Brain microvascular endothelial cell (primary cell): ENCODE measurements at regions not wholly inside any gene's neighbourhood (a gene's known extent, or its start where the extent isn't known, plus 50 kb on each side); places are given as distances from the start of the nearest gene placed in this dataset.

Source experiments
- DNase-seq: peaks from one replicate; pipeline ENCODE4 v3.0.0-alpha.2; 2020
- H3K27ac ChIP-seq: fragments of 250-450 bp; sonication (Bioruptor Pico); 2 replicates; pipeline ENCODE4 v1.5.1; 2020; ENCODE audit warnings: mild to moderate bottlenecking, moderate library complexity
- H3K27me3 ChIP-seq: fragments of 250-450 bp; sonication (Bioruptor Pico); replicated peaks from 2 replicates; pipeline ENCODE4 v1.5.1; 2020; ENCODE audit warnings: mild to moderate bottlenecking
- H3K36me3 ChIP-seq: fragments of 250-450 bp; sonication (Bioruptor Pico); replicated peaks from 2 replicates; pipeline ENCODE4 v1.5.1; 2020; ENCODE audit warnings: mild to moderate bottlenecking
- H3K4me3 ChIP-seq: 2 replicates; pipeline ENCODE4 v1.5.1; 2011; ENCODE audit warnings: low read depth, mild to moderate bottlenecking, control low read depth, low read length, moderate library complexity
- in situ Hi-C: cut with HindIII; loops from 2 replicates; pipeline ENCODE4 v1.10.0; 2017; ENCODE audit warnings: low sequenced_read_pairs, low pct_ligation_motif_present
- TF ChIP-seq, protein P1 (sequence below): IDR thresholded peaks from 2 replicates; pipeline ENCODE4 v1.5.1; 2011; ENCODE audit warnings: low read depth, mild to moderate bottlenecking, moderate library complexity, low read length, control low read depth, inconsistent platforms; ENCODE audit errors: missing control alignments

DNA sequence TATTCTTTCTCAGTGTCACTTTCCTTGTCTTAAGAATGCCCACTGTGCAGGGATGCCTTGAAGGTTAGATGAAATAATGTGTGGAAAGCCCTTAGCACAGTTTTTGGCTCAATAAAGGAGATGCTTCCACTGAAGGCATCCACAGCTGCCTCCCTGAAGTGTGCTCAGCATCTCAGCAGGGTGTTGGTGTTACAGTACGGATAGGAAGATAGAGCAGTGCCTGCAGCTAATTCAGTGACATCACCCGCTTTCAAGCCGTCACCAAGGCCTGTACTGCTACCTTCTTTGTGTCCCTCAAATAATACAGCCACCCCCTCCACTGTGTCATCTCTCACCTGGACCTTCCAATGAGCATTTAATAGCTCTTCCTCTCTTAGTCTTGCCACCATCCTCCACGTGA is 59.0 kb downstream of the NDUFS5 start:
- no peak for DNase-seq
- peaks cover 11% of the 10 kb centered on the region for H3K27me3 ChIP-seq
- H3K27ac ChIP-seq = no peak overlapping the region
- in situ Hi-C loops = no loop called here
- H3K36me3 ChIP-seq = no peaks in the 10 kb centered on the region
- H3K4me3 ChIP-seq = no peak overlapping the region
- TF ChIP-seq, protein P1, sequence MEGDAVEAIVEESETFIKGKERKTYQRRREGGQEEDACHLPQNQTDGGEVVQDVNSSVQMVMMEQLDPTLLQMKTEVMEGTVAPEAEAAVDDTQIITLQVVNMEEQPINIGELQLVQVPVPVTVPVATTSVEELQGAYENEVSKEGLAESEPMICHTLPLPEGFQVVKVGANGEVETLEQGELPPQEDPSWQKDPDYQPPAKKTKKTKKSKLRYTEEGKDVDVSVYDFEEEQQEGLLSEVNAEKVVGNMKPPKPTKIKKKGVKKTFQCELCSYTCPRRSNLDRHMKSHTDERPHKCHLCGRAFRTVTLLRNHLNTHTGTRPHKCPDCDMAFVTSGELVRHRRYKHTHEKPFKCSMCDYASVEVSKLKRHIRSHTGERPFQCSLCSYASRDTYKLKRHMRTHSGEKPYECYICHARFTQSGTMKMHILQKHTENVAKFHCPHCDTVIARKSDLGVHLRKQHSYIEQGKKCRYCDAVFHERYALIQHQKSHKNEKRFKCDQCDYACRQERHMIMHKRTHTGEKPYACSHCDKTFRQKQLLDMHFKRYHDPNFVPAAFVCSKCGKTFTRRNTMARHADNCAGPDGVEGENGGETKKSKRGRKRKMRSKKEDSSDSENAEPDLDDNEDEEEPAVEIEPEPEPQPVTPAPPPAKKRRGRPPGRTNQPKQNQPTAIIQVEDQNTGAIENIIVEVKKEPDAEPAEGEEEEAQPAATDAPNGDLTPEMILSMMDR = no peak

GRCh38 chr1:39086386-39086785 is 60.2 kb downstream of the NDUFS5 start:
- in situ Hi-C loops = no loop called here
- TF ChIP-seq, protein P1 = no peak
- Histone ChIP-seq H3K4me3 (no peak overlapping the region), H3K27me3 (peaks cover 11% of the 10 kb centered on the region), H3K36me3 (no peaks in the 10 kb centered on the region), H3K27ac (no peak overlapping the region)
- DNase-seq = peak; percentile 5

DNA sequence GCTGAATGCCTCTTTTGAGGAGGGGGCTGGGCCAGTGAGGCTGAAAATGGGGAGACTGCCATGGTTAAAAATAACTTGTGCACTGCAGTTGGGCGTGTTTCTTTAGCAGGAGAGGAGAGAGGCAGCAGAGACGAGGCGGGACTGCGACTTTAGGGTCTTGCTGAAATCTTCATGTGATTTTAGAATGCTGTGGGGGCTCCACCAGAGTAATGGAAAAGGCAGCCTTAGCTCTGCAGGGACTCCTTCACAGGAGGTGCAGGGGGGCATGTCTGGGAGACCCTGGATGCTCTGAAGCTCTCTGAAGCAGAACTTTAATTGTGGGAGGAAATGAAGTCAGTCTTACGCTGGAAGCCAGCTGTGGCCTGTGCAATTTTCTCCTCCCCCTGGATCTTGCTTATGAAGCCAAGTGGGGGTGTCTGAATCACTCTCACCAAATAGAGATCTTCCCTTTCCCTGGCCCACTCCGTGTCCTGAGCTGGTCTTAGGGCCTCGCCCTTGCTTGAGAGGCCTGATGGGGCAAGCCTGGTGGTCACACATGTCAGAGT is 60.8 kb downstream of the NDUFS5 start:
- H3K36me3 ChIP-seq = no peaks in the 10 kb centered on the region
- H3K27me3 ChIP-seq = peaks cover 6% of the 10 kb centered on the region
- DNase-seq = peak; percentile 28
- TF ChIP-seq, protein P1 = no peak
- in situ Hi-C loops = no loop called here
- H3K27ac ChIP-seq = no peak overlapping the region
- no peak overlapping the region for H3K4me3 ChIP-seq

- no peaks in the 10 kb centered on the region for H3K36me3 ChIP-seq
- no peak overlapping the region for H3K27ac ChIP-seq
- TF ChIP-seq, protein P1 = no peak
- H3K4me3 ChIP-seq = no peak overlapping the region
- in situ Hi-C loops = no loop called here
- no peak for DNase-seq
- peaks cover 3% of the 10 kb centered on the region for H3K27me3 ChIP-seq
Measured at GRCh38 chr1:39087435-39087834, 61.3 kb downstream of the NDUFS5 start.

DNA sequence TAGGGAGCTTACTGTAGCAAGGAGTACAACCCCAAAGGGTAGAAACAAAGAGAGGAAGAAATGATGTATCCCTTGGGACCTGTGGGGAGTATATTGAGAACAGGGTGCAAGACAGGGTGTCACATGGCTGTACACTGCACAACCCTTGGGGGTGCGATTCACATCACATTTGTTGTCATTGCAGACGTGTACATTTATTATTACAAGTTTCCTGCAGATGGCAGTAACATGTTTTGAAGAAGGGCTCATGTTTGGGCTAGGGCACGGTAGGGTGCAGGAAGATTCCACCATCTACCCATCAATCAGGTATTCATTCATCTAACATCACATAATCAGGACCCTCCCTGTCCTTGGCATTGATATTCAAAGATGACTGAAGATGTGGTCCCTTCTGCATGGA is 62.5 kb downstream of the NDUFS5 start:
- TF ChIP-seq, protein P1 = no peak
- in situ Hi-C loops = no loop called here
- Histone ChIP-seq H3K4me3 (no peak overlapping the region), H3K27ac (no peak overlapping the region), H3K27me3 (no peaks in the 10 kb centered on the region), H3K36me3 (no peaks in the 10 kb centered on the region)
- DNase-seq = no peak

- in situ Hi-C loops = no loop called here
- DNase-seq = no peak
Measured at GRCh38 chr1:39089931-39090521, 63.9 kb downstream of the NDUFS5 start.

More at GRCh38 chr1:39089931-39090521, 63.9 kb downstream of the NDUFS5 start:
- no peaks in the 10 kb centered on the region for H3K36me3 ChIP-seq
- TF ChIP-seq, protein P1 = no peak
- no peaks in the 10 kb centered on the region for H3K27me3 ChIP-seq
- no peak overlapping the region for H3K27ac ChIP-seq
- no peak overlapping the region for H3K4me3 ChIP-seq
